ENCODE measurements at regions not wholly inside any gene's neighbourhood (a gene's known extent, or its start where the extent isn't known, plus 50 kb on each side); places are given as distances from the start of the nearest gene placed in this dataset.

DNA sequence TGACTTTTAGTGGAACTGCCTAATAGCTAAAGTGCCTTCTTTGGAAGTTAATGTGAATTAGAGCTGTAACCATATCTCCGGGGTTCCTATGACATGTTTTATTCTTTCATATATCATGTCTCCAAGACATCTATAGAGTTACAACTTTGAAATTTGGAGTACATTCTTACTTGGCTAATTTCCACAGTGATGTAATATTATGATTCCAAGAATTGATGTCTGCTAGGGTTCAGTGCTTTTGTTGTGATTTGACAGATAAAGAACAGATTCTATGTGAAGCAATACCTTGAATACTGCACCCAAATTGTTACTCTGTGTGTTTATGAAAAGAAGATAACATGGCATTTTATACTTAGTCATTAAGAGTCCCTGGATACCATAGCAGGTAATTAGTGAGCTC is 934.3 kb downstream of the NTRK3 start:
- DNase-seq, result no peak
- Histone ChIP-seq H3K4me3 (no peak overlapping the region), H3K27ac (no peak overlapping the region), H3K4me1 (no peaks in the 10 kb centered on the region), H3K9me3 (no peaks in the 10 kb centered on the region), H3K36me3 (no peaks in the 10 kb centered on the region), H3K27me3 (no peaks in the 10 kb centered on the region)
- intact Hi-C loops (cut with DNase I; ENCODE audit: low total_unique reads), result no loop called here
- 83 to 95% (median 92%) methylated on average over 1 of the region's 1 CpG for WGBS, 5 donors
- no peak for TF ChIP-seq EP300 (IDR thresholded peaks at IDR 0.05)
- TF ChIP-seq, protein P1, sequence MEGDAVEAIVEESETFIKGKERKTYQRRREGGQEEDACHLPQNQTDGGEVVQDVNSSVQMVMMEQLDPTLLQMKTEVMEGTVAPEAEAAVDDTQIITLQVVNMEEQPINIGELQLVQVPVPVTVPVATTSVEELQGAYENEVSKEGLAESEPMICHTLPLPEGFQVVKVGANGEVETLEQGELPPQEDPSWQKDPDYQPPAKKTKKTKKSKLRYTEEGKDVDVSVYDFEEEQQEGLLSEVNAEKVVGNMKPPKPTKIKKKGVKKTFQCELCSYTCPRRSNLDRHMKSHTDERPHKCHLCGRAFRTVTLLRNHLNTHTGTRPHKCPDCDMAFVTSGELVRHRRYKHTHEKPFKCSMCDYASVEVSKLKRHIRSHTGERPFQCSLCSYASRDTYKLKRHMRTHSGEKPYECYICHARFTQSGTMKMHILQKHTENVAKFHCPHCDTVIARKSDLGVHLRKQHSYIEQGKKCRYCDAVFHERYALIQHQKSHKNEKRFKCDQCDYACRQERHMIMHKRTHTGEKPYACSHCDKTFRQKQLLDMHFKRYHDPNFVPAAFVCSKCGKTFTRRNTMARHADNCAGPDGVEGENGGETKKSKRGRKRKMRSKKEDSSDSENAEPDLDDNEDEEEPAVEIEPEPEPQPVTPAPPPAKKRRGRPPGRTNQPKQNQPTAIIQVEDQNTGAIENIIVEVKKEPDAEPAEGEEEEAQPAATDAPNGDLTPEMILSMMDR (IDR thresholded peaks at IDR 0.05), result no peak
- no peak for TF ChIP-seq POLR2AphosphoS5 (IDR thresholded peaks at IDR 0.05)
- TF ChIP-seq POLR2A (IDR thresholded peaks at IDR 0.05), result no peak

GRCh38 chr15:87317900-87318299 is 938.6 kb downstream of the NTRK3 start:
- Histone ChIP-seq H3K36me3 (no peaks in the 10 kb centered on the region), H3K4me3 (no peak overlapping the region), H3K9me3 (no peaks in the 10 kb centered on the region), H3K4me1 (no peaks in the 10 kb centered on the region), H3K27ac (no peak overlapping the region), H3K27me3 (no peaks in the 10 kb centered on the region)
- intact Hi-C loops (cut with DNase I; ENCODE audit: low total_unique reads), result no loop called here
- WGBS, 5 donors, result 51 to 65% (median 55%) methylated on average over 3 of the region's 3 CpGs
- no peak for DNase-seq
- TF ChIP-seq POLR2AphosphoS5 (IDR thresholded peaks at IDR 0.05) (no peak), POLR2A (IDR thresholded peaks at IDR 0.05) (no peak), EP300 (IDR thresholded peaks at IDR 0.05) (no peak)
- TF ChIP-seq, protein P1 (IDR thresholded peaks at IDR 0.05), result no peak

DNA sequence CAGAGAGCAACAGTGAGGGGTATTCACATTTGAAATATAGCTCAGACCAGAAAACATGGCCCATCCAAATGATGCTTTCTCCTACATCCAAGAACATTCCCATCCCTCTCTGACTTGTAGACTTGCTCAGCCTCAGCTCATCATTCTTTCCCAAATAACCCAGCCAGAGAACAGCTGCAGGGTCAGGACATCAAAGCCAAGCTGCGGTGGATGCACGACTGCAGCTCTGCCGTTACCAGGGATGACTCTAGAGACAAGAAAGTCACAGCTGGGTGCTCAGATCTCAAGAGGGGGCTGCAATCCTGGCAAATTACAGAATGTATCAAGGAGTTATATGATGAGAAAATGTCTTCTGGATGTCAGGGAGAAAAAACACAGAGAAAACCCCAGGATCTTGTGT is 944.3 kb downstream of the NTRK3 start:
- Histone ChIP-seq H3K36me3 (no peaks in the 10 kb centered on the region), H3K9me3 (no peaks in the 10 kb centered on the region), H3K27me3 (no peaks in the 10 kb centered on the region), H3K4me1 (no peaks in the 10 kb centered on the region), H3K4me3 (no peak overlapping the region), H3K27ac (no peak overlapping the region)
- WGBS, 5 donors, result 36 to 52% (median 51%) methylated on average over 3 of the region's 3 CpGs
- TF ChIP-seq, protein P1 (IDR thresholded peaks at IDR 0.05), result no peak
- TF ChIP-seq POLR2A (IDR thresholded peaks at IDR 0.05), result no peak
- no peak for TF ChIP-seq EP300 (IDR thresholded peaks at IDR 0.05)
- TF ChIP-seq POLR2AphosphoS5 (IDR thresholded peaks at IDR 0.05), result no peak
- DNase-seq, result peak in 1 of 2 donors; percentile 2
- intact Hi-C loops (cut with DNase I; ENCODE audit: low total_unique reads), result no loop called here

- no peaks in the 10 kb centered on the region for H3K4me1 ChIP-seq
- no peak overlapping the region for H3K4me3 ChIP-seq
- DNase-seq, result no peak
- no peaks in the 10 kb centered on the region for H3K36me3 ChIP-seq
- peaks cover 0 to 10% (median 3%) of the 10 kb centered on the region in 4 donors for H3K9me3 ChIP-seq
- no peak for TF ChIP-seq POLR2A (IDR thresholded peaks at IDR 0.05)
- no peak for TF ChIP-seq EP300 (IDR thresholded peaks at IDR 0.05)
- TF ChIP-seq, protein P1 (IDR thresholded peaks at IDR 0.05), result no peak
- no peak for TF ChIP-seq POLR2AphosphoS5 (IDR thresholded peaks at IDR 0.05)
- no peaks in the 10 kb centered on the region for H3K27me3 ChIP-seq
- 56 to 78% (median 71%) methylated on average over 3 of the region's 3 CpGs for WGBS, 5 donors
- intact Hi-C loops (cut with DNase I; ENCODE audit: low total_unique reads), result no loop called here
- no peak overlapping the region for H3K27ac ChIP-seq
Observed at GRCh38 chr15:87300146-87300545, 956.4 kb downstream of the NTRK3 start.
